Left hindlimb (tissue), 1 donor: ENCODE measurements at regions not wholly inside any gene's neighbourhood (a gene's known extent, or its start where the extent isn't known, plus 50 kb on each side); places are given as distances from the start of the nearest gene placed in this dataset.
"Not testable (repeated sequence)": the region's sequence is repeated elsewhere in the genome, so short reads cannot be mapped to it uniquely, and the experiment has no call there.

ENCODE experiments used
- DNase-seq: peaks from one replicate; pipeline ENCODE4 v3.0.0-alpha.2; 2018

DNA sequence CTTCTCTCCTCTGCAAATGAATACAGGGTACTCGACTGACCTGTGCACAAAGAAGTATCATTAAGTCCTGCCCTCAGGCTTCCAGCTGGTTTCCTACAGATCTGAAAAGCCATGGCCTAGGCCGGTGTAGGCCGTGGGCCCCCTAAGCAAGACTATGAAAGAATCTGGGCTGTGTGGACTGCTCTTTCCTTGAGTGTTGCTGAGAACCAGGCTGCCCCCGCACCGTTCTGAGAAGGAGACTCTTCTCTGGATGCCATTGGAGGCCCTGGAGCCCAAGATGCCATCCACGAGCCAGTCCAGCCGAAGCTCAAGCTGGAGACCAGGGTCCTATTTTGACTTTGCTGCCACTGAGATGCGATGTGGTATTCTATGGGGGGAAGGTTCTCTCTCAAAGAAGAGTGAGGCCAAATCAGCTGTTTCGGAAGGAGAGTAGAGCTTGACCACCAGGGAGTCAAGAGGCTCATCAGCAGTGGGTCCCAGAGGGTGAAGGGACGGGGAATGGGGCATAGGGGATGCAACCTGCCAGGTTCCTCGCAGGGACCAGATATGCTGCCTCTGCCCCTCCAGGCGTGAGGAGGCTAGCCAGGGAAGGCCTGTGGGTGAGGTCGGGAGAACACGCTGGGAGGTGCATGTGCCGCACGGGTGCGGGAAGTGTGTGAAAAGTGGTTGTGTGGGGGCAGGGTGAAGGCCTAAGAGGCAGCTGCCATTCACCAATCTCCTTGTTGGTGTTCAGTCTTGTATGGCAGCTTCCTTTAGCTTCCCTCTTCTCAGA, 96.4 kb upstream of the B3GAT1 start:
- DNase-seq: no peak

DNA sequence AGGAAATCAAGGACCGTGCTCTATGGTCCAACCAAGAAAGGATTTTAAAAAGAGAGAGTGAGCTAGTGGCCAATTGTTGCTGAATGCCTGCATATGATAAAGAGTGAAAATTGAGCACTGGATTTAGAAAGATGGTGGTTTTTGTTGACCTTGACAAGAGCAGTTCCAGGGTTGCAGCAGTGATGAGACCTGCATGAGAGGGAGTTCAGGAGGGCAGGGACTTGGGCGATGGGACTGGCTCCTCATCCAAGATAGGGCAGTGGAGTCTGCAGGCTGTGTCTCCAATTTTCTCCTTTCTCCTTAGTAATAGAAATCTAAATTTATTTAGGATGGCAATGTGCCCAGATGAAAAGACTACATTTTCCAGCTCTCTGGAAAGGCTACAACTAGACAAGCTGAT, 94.0 kb upstream of the B3GAT1 start:
- DNase-seq: no peak

DNA sequence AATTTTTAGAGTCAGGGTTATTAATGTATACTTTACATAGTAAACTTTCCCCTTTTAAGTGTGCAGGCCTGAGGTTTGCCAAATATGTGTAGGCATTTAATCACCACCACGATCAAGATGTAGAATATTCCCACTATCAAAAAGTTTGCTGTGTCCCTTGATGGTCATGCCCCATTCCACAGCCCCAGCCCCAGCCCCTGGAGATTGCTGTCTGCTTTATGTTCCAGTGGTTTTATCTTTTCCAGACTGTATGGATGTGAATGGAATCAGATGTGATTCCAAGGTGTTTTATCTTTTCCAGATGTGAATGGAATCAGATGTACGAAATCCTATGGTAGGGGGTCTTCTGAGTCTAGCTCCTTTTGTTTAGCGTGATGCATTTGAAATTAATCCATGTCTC, 93.1 kb upstream of the B3GAT1 start:
- no peak for DNase-seq

DNA sequence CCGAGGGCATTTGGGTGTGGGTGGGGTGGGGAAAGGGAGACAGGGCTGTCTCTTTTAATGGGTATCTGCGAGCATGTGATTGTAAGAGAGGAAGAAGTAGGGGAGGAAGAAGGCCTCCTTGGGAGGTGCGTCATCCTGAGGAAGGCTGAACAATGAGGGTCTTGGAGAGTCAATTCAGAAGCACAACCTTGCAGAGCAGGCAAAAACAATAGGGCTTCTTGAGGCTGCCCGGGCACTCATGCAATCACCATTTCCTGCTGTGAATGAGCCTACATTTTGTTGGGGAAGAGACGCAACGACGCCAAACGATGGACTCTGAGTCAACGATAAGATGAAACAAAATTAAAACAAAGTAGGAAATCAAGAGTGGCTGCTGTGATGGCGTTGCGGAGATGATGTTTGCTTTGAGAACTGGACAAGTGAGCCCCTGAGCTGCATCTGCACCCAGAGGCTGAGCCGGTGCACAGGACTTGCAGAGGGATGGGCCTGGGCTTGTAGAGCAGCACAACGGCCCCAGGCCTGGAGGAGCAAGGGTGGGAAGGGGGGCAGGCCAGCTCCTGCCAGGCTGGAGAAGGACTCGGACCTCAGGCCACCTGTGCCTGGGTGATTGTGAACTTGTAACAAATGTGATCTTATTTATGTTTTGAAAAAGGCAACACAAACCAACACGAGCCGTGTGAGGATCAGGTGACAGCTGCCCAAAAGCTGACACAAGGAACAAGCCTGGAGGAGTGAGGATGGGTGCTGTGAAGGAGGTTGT, 92.3 kb upstream of the B3GAT1 start:
- no peak for DNase-seq

DNA sequence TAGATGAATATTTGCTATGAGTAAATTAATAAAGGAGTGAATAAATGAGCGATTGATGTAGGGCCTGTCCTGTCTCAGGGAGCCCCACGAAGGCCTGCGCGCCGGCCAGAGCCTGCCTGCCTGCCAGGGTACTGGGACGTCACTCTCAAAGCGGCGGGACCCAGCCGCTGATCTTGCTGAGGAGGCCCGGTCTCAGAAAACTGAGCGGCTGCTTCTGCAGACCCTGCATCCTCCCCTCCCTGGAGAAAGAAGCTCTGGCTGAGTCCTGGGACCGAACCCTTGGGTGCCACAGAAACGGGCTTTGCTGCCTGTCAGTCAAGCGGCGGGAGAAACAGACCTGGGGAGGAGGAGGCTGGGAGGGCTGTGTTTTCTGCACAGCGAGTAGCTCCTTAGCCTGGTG, 91.6 kb upstream of the B3GAT1 start:
- no peak for DNase-seq

DNA sequence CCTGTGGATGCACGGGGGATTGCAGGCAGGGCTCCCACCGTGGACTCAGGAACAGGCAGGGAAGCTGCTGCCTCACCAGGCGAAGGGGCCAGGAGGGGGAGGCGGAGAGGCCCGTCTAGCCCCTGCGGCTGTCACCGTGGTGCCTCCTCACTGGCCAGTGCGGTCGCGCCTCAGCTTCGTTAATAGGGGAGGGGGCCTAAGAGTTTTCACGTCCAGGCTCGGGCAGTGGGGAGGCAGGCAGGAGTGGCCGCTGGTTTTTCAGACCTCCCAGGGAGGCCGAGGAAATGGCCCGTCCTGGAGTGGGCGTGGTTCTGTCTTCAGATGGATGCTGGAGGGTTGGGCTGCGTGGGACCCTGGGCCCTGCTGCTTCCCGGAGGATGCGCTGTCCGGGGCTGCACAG, 91.1 kb upstream of the B3GAT1 start:
- DNase-seq: no peak

DNA sequence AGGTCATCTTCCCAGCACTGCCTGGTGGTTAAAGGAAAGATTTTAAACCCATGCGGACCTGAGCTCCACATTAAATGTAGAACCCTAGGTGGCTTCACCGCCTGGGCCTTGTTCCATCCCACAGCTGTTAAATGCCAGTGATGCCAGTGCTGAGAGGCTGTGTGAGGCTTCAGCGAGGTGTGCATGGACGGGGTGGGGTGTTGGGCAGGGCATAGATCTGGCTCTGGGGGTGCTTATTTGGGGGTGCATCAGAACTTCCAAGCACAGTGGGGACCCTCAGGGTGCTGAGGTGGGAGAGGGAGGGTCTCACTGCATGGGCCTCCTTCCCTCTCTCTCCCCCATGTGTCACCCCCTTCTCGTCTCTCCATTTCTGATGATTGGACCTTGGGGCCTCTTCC, 90.1 kb upstream of the B3GAT1 start:
- no peak for DNase-seq

DNA sequence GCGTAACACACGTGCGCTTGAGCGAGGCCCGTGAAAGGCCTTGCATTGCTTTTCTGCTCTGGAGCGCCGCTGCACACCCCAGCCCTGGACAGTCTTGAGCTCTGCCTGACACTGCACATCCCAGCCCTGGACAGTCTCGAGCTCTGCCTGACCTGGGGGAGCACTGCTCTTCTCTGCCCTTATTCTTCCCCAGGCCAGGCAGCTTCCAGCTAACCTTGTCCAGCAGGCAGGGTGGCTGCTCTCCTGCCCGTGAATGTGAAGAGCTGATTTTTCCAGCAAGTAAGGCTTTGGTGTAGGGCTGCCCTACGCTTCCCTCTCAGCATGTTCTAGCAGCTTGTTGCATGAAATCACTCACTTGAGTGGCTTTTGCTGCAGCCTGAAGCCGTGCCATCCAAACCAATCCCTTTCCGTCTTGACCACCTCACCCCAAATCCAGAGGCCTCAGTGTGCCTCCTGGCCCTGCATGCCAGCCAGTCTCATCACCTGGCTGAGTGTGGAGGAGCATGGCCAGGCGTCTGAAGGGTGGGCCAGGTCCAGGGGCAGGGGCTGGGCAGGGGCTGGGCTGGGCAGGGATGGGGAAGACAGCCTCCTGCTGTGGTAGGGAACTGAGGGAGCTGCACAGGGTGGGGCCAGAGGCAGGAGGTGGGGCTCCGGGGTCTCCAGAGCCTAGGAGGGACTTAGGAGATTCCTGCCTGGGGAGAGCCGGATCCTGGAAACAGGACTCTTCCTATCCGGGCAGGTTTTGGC, 89.5 kb upstream of the B3GAT1 start:
- DNase-seq: no peak

DNA sequence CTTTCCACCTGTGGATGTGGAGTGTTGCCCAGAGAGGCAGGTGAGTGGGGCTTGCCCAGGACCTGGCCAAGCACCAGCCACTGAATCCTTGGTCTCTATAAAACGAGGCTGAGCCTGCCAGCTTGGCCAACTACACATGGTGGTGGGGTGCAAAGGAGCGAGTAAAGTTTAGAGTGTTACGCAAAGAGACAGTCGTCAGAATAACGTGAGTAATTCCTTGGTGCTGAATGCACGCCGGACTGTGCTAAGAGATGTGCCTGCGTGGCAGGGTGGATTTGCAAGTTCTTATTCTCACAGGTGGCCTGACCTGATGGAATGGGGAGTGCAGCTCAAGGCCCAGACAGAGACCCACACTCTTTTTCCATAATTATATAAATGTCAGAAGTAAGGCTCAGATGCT, 88.6 kb upstream of the B3GAT1 start:
- no peak for DNase-seq

DNA sequence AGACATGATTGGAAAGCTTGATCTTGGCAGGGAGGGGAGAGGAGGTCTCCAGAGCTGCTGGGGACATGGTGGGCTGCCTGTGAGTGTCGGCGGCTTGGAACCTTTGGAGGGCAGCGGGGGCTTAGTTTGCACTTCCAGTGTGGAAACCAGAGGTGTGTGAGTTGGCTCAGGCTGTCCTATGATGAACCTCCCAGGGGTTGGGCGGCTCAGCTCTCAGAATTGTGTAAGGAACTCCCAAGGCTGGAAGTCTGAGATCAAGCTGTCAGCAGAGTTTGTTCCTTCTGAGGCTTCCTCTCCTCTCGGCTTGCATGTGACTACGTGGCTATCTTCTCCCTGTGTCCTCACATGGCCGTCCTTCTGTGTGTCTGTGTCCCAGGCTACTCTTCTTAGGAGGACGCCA, 87.9 kb upstream of the B3GAT1 start:
- no peak for DNase-seq

DNA sequence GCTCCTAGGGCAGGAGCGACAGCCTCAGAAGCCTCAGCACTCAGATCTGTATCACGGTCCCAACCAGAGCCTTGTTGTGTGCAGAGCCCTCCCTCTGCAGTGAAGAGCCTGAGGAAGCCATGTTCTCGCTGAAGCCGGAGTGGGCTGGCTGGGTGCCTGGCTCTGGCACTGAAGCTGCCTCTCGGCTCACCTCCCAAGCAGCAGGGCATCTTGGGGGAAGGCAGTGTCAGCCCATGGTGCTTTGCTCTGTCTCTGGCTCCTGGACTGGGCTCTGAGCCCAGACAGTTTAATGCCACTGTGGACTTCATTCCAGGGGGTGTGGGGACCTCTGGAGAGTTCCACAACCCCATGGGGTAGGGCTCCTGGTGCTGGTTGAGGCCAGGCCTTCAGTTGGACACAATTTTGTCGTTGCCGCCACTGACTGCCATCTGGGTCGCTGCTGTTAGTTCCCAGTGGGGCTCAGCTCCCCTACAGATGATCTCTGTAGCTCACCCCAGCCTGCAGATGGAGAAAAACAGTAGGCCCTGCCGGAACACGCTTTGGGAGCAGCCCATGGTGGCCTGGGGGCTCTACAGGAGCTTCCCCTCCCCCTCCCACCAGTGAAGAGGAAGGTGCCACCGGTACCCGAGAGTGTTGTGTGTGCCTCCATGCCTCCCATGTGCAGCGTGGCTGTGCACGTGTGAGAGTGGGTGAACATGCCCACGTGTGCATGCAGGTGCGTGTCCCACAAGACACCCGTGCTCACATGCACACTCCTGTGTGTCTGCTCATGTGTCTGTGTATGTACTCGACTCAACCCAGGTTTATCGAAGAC, 86.5 kb upstream of the B3GAT1 start:
- no peak for DNase-seq

DNA sequence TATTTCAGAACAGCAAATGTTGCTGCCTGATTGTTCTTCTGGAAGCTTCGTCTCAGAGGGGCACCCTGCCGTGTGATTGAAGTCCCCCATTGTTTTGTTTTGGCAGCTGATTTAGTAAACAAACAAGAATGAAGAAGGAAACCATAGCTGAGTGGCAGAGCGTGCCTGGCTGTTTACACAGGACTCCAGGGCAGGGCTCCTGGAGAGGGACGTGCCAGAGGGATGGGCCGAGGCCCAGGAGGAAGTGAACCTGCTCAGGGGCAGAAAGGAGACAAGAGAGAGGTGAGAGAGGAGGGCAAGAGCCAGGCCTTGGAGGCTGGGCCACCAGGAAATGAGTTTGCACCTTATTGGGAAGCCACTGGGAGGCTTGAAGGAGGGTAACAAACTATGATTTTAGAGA, 85.5 kb upstream of the B3GAT1 start:
- DNase-seq: no peak

DNA sequence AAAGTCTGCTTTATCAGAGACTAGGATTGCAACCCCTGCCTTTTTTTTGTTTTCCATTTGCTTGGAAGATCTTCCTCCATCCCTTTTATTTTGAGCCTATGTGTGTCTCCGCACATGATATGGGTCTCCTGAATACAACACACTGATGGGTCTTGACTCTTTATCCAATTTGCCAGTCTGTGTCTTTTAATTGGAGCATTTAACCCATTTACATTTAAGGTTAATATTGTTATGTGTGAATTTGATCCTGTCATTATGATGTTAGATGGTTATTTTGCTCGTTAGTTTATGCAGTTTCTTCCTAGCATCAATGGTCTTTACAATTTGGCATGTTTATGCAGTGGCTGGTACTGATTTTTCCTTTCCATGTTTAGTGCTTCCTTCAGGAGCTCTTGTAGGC, 84.0 kb upstream of the B3GAT1 start:
- DNase-seq: not testable (repeated sequence)

DNA sequence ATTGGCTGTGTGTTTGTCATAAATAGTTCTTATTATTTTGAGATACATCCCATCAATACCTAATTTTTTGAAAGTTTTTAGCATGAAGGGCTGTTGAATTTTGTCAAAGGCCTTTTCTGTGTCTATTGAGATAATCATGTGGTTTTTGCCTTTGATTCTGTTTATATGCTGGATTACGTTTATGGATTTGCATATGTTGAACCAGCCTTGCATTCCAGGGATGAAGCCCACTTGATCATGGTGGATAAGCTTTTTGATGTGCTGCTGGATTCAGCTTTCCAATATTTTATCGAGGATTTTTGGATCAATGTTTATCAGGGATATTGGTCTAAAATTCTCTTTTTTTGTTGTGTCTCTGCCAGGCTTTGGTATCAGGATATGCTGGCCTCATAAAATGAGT, 82.4 kb upstream of the B3GAT1 start:
- DNase-seq: not testable (repeated sequence)

DNA sequence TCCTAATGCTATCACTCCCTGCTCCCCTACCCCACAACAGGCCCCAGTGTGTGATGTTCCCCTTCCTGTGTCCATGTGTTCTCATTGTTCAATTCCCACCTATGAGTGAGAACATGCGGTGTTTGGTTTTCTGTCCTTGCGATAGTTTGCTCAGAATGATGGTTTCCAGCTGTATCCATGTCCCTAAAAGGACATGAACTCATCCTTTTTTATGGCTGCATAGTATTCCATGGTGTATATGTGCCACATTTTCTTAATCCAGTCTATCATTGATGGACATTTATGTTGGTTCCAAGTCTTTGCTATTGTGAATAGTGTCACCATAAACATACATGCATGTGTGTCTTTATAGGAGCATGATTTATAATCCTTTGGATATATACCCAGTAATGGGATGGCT, 80.4 kb upstream of the B3GAT1 start:
- DNase-seq: not testable (repeated sequence)

DNA sequence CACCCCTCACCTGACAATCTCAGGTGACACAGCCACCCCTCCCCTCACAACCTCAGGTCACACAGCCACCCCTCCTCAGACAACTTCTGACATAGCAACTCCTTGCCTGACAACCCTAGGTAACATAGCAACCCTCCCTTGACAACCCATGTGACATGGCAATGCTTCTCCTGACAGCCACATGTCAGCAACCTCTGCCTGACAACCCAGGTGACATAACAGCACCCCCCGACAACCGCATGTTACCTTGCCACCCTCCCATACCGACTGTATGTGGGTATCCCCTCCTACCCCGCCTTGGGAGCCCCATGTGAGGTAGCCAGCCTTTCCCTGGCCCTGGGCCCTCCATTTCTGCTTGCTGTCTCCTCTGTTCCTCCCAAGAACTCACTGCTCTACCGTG, 77.7 kb upstream of the B3GAT1 start:
- no peak for DNase-seq

DNA sequence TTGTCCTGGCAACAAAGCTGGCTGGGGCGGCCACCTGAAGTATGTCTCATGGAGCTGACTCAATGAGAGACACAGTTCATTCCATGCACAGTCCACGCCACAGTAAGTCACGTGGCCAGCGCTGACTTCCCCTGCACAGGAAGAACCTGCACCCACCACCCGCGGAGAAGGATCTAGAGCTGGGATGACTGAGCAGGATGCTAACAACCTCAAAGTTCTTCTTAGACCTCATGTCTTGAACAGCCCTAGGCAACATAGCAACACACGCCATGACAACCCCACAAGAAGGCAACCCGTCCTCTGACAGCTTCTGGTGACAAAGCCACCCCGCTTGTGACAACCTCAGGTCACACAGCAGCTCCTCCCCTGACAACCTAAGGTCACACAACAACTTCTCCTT, 76.9 kb upstream of the B3GAT1 start:
- DNase-seq: no peak

DNA sequence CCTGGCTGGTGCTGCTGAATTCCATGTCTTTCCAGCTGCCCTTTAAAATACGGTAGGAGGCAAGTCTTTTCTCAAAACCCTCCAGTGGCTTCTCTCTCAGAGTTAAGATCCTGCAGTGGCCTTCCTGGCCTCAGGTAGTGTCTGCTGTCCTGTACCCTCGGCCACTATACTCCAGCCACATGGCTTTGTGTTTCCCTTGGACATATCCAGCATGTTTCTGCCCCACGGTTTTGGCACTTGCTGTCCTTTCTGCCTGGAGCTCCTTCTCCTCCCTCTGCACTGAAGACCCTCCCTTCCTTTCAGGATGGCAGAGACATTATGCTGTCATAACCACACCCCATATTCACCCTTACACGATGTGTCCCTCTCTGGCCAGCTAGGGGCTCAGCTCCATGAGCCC, 76.5 kb upstream of the B3GAT1 start:
- no peak for DNase-seq

DNA sequence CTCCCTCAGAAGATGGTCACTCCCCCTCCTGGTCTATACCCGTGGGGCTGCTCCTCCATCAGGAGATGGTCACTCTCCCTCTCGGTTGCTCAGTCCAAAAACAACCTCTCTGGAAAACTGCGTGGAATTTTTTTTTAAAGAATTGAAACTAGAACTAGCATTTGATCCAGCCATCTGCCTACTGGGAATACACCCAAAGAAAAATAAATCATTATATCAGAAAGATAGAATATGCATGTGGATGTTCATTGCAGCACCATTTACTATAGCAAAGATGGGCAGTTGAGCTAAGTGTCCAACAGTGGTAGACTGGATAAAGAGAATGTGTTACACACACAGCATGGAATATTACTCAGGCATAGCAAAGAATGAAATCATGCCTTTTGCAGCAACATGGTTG, 75.7 kb upstream of the B3GAT1 start:
- DNase-seq: no peak

DNA sequence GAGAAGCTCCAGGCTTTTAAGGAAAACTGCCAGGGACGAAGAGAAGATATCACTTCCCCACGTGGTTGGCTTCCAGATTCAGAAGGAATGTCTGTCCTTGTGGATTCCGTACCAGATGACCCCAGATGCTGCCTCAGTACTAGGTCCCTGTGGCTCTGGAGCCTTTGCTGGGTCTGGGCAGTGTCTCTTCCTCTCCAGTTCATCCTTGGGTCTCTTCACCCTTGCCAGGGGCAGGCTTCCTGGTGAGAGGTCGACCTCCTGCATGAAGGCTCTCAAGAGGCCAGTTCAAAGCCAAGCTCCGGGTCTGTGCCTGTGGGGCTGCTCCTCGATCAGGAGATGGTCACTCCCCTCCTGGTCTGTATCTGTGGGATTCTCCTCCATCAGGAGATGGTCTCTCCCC, 74.7 kb upstream of the B3GAT1 start:
- no peak for DNase-seq

DNA sequence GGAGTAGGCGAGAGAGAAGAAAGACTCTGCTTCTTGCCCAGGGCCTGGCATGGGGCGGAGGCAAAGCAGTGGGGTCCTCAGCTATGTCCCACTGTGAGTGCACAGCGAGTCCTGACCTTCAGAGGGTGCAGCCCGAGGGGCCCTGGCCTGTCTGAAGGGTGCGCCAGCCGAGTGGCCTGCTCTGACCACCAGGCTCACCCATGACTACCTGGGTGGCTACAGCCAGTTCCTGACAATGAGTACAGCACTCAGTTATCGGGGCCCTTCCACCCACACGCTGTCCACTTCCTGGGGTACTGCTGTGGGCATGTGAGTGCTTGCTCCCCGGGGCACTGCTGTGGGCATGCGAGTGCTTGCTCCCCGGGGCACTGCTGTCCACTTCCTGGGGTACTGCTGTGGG, 74.1 kb upstream of the B3GAT1 start:
- no peak for DNase-seq

DNA sequence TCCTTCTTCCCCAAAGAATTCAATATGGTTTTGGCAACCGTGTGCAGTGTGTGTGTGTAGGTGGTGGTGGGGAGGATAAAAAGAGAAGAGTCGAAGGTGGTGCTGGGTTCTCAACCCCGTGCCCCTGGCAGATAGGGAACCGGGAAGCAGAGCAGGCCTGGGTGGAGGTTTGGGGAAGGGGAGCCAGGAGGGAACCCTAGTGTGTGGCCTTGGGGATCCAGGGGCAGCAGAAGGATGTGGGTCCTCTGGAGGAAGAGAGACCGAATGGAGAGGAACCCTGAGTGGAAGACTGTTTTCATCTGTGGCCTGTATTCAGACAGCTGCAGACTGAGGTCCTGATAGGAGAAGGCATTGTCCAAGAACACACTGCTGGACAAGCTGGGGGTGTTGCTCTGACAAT, 73.3 kb upstream of the B3GAT1 start:
- DNase-seq: no peak

DNA sequence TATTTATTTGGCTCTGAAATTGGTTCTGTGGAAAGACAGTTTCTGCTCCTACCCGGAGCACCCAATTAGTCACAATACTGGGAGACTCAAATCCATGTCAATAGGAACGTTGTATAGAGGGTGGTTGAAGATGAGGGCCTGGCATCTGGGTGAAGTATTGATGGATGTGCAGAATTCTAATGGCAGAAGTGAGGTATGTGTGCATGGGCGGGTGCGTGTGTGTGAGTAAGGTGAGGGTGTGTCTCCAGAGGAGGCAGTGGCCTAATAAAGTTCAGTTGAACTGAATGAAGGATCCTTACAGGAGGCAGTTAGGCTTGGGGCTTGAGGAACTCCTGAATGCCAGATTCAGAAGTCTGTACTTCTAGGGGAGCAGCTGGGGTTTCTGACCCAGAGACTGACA, 71.8 kb upstream of the B3GAT1 start:
- no peak for DNase-seq
